Kidney capillary endothelial cell (primary cell): ENCODE measurements at regions not wholly inside any gene's neighbourhood (a gene's known extent, or its start where the extent isn't known, plus 50 kb on each side); places are given as distances from the start of the nearest gene placed in this dataset.
"Not testable (repeated sequence)": the region's sequence is repeated elsewhere in the genome, so short reads cannot be mapped to it uniquely, and the experiment has no call there.

ENCODE experiments used
- DNase-seq: peaks from one replicate; pipeline ENCODE4 v3.0.0-alpha.2; 2018; ENCODE audit warnings: low spot score

GRCh38 chr19:31529121-31529520 lies 179.9 kb upstream of the TSHZ3 start:
- no peak for DNase-seq

GRCh38 chr19:31530781-31531180 lies 181.5 kb upstream of the TSHZ3 start:
- no peak for DNase-seq

- DNase-seq = no peak
These were observed 182.1 kb upstream of the TSHZ3 start for GRCh38 chr19:31531326-31531725.

GRCh38 chr19:31532034-31532433 lies 182.8 kb upstream of the TSHZ3 start:
- no peak for DNase-seq

- no peak for DNase-seq
These were observed 183.9 kb upstream of the TSHZ3 start for GRCh38 chr19:31533114-31533513.

- DNase-seq = no peak
These were observed 185.0 kb upstream of the TSHZ3 start for GRCh38 chr19:31534231-31534630.

GRCh38 chr19:31534786-31535657 lies 185.8 kb upstream of the TSHZ3 start:
- no peak for DNase-seq

GRCh38 chr19:31535691-31536460 lies 186.6 kb upstream of the TSHZ3 start:
- no peak for DNase-seq

GRCh38 chr19:31537136-31537535 lies 187.9 kb upstream of the TSHZ3 start:
- DNase-seq = no peak

GRCh38 chr19:31537902-31538301 lies 188.7 kb upstream of the TSHZ3 start:
- DNase-seq = not testable (repeated sequence)

- DNase-seq = no peak
These were observed 189.6 kb upstream of the TSHZ3 start for GRCh38 chr19:31538879-31539278.

- no peak for DNase-seq
These were observed 190.2 kb upstream of the TSHZ3 start for GRCh38 chr19:31539386-31539785.

- DNase-seq = no peak
These were observed 192.2 kb upstream of the TSHZ3 start for GRCh38 chr19:31541396-31541795.

- no peak for DNase-seq
These were observed 194.2 kb upstream of the TSHZ3 start for GRCh38 chr19:31543456-31543855.

GRCh38 chr19:31545777-31546176 lies 196.5 kb upstream of the TSHZ3 start:
- DNase-seq = no peak

GRCh38 chr19:31546205-31546960 lies 197.1 kb upstream of the TSHZ3 start:
- DNase-seq = no peak

- DNase-seq = peak; percentile 4
These were observed 199.7 kb upstream of the TSHZ3 start for GRCh38 chr19:31548941-31549340.

GRCh38 chr19:31553112-31553845 lies 204.0 kb upstream of the TSHZ3 start:
- no peak for DNase-seq

GRCh38 chr19:31553846-31554215 lies 204.6 kb upstream of the TSHZ3 start:
- no peak for DNase-seq

- DNase-seq = no peak
These were observed 205.1 kb upstream of the TSHZ3 start for GRCh38 chr19:31554360-31554759.

- DNase-seq = no peak
These were observed 206.5 kb upstream of the TSHZ3 start for GRCh38 chr19:31555634-31556215.

- DNase-seq = no peak
These were observed 210.3 kb upstream of the TSHZ3 start for GRCh38 chr19:31559494-31559893.
